Epidermal melanocyte (primary cell): ENCODE measurements at regions not wholly inside any gene's neighbourhood (a gene's known extent, or its start where the extent isn't known, plus 50 kb on each side); places are given as distances from the start of the nearest gene placed in this dataset.

ENCODE experiments used
- DNase-seq: peaks from one replicate; pipeline ENCODE4 v3.0.0; 2011; ENCODE audit warnings: low spot score; ENCODE audit not compliant: insufficient read length

DNA sequence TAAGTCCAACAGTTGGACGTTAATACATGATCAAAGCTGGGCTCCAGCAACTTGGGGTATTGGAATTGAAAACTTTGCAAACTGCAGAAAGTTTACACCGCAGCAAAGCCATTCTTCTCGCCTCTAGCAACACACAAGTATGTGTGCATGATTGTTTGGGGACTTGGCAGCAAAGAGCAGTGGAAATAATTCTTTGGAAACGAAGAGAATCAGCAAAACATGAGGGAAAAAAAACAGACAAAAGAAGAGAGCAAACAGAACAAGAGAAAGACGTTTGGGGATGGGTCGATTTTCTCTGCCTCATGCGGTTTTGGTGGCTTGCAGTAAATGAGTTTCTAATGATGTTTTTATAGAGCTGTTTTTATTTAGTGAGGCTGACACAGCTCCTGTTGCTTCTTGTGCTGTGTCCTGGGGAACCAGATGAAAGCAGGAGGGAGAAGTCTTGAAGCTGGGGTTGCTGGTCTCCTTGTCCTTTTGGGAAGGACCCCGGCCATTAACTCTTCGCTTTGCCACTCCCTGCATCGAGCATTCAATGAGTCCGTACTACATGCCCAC lies 502.9 kb downstream of the GRIN2A start:
- DNase-seq: no peak

DNA sequence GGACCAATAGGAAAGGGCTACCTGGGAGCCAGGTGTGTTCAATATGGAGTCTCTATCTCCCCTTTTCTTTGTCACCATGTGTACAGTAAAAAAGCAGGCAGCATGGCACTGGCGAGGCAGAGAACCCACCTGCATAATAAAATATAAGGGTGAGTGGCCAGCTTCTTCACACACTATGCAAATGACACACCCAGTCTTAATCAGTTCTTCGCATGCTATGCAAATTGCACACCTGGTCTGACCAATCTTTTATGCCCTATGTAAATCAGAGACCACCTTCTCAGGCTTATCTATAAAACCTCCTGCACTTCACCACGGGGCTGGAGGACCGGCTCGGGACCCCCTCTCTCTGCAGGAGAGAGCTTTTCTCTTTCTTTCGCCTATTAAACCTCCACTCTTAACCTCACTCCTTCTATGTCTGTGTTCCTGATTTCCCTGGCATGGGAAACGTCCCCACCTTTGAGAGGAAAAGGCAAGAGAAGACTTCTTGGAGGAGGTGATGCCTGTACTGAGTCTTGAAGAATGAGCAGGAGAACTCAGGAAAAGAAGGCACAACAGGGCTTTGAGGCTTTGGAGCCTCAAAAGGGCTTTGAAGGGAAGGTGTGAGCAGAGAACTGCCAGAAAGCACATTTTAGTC lies 502.1 kb downstream of the GRIN2A start:
- no peak for DNase-seq

DNA sequence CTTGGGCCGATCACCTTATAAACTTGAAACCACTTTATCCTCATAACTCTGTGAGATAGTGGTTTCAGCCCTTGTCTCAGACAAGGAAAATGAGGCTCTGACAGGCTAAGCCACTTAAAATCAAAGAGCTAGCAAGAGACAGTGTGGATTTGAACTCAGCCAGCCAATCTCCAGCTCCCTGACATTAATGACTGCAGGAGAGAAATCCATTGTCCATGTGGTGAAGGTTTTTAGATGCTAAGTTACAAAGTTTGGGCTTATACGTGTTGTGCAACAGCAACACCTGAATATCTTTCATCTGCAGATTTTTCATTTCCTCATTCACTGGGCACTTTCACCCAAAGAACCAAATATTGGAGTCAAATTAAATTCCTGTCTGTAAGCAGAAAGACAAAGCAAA lies 501.3 kb downstream of the GRIN2A start:
- no peak for DNase-seq

- no peak for DNase-seq
These were observed 500.7 kb downstream of the GRIN2A start for GRCh38 chr16:9681508-9681907.

GRCh38 chr16:9682320-9682719 lies 499.9 kb downstream of the GRIN2A start:
- no peak for DNase-seq

DNA sequence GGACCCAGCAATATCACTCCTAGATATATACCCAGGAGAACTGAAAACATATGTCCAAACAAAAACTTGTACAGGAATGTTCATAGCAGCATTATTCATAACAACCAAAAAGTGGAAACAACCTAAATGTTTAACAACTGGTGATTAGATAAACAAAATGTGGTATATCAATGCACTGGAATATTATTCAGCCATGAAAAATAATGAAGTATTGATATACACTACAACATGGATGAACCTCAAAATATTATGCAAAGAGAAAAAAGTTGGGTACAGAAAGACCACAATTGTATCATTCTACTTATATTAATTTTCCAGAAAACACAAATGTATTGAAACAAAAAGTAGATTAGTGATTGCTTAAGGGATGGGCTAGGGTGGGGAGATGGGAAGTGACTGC lies 498.6 kb downstream of the GRIN2A start:
- no peak for DNase-seq

- no peak for DNase-seq
These were observed 494.4 kb downstream of the GRIN2A start for GRCh38 chr16:9687737-9688319.

GRCh38 chr16:9689597-9689996 lies 492.6 kb downstream of the GRIN2A start:
- DNase-seq: no peak

- no peak for DNase-seq
These were observed 487.1 kb downstream of the GRIN2A start for GRCh38 chr16:9695152-9695551.
